IPS-15b (cell line): ENCODE measurements at regions not wholly inside any gene's neighbourhood (a gene's known extent, or its start where the extent isn't known, plus 50 kb on each side); places are given as distances from the start of the nearest gene placed in this dataset.

Source experiments
- H3K27me3 ChIP-seq: one replicate; pipeline ENCODE4 v1.6.1; 2013; ENCODE audit warnings: low read length; ENCODE audit not compliant: control insufficient read depth, insufficient read depth
- H3K36me3 ChIP-seq: one replicate; pipeline ENCODE4 v1.6.1; 2013; ENCODE audit warnings: low read length; ENCODE audit not compliant: control insufficient read depth, insufficient read depth
- H3K4me1 ChIP-seq: one replicate; pipeline ENCODE4 v1.6.1; 2013; ENCODE audit warnings: mild to moderate bottlenecking, low read length; ENCODE audit not compliant: control insufficient read depth, insufficient read depth
- H3K4me3 ChIP-seq: one replicate; pipeline ENCODE4 v1.5.1; 2013; ENCODE audit warnings: low read depth, low read length
- H3K9ac ChIP-seq: one replicate; pipeline ENCODE4 v1.6.1; 2013; ENCODE audit warnings: low read depth, mild to moderate bottlenecking, low read length
- H3K9me3 ChIP-seq: one replicate; pipeline ENCODE4 v1.6.1; 2013; ENCODE audit warnings: mild to moderate bottlenecking, low read length; ENCODE audit not compliant: control insufficient read depth, insufficient read depth

DNA sequence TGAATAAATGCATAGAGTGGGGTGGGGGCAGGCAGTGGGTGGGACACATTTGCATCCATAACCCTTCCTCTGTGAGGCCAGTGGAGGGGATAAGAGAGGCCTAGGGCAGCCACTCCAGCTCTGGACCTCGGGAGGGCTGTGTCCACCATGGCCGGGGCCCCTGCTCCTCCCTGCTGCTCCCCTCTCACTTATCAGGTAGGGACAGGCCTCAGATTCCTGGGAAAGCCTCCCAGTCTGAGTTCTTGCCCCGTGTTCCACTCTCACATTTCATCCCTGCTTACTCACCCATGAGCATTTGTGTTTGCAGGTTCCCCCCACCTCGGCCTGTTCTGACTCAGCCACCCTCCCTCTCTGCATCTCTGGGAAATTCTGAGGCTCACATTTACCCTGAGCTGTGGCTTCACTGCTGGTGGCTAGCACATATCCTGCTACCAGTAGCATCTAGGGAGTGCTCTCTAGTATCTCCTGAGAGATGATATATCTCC, 128.7 kb upstream of the TOP3B start:
- no peak overlapping the region for H3K9ac ChIP-seq
- no peaks in the 10 kb centered on the region for H3K9me3 ChIP-seq
- H3K36me3 ChIP-seq = no peaks in the 10 kb centered on the region
- peaks cover 6% of the 10 kb centered on the region for H3K4me1 ChIP-seq
- no peak overlapping the region for H3K4me3 ChIP-seq
- H3K27me3 ChIP-seq = peaks cover 69% of the 10 kb centered on the region

DNA sequence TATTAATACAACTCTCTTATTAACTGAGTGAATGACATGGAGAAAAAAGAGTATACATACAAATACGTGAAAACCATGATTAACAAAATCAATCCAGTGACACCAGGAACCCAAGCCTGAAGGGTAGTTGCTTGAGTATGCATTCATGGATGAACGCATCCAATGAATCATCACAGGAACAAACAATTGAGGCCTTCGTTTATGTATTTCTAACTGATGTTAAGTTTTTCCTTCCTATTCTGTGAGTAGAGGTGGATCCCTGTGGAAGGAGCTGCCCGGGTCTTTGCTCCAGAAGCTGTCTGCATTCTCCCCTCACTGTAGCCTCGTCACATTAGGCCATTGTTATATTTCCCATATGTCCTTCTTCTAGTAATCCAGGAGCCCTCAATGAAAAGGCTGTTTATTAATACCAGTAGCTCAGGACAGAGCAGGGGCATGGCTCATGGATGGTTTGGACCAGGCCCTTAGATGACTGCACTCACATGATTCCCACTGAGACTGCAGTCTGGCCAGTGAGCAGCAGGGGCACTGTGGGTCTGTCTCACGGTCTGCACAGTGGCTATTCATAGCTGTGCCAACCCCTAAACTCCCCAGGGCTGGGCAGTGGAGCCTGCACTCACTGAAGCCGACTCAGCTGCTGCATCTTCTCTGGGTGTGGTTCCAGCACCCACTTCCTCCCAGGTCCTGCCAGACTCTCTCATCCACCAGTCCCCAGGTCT, 128.1 kb upstream of the TOP3B start:
- no peak overlapping the region for H3K4me3 ChIP-seq
- H3K4me1 ChIP-seq = peaks cover 6% of the 10 kb centered on the region
- no peaks in the 10 kb centered on the region for H3K36me3 ChIP-seq
- no peaks in the 10 kb centered on the region for H3K9me3 ChIP-seq
- H3K27me3 ChIP-seq = peaks cover 69% of the 10 kb centered on the region
- H3K9ac ChIP-seq = no peak overlapping the region

DNA sequence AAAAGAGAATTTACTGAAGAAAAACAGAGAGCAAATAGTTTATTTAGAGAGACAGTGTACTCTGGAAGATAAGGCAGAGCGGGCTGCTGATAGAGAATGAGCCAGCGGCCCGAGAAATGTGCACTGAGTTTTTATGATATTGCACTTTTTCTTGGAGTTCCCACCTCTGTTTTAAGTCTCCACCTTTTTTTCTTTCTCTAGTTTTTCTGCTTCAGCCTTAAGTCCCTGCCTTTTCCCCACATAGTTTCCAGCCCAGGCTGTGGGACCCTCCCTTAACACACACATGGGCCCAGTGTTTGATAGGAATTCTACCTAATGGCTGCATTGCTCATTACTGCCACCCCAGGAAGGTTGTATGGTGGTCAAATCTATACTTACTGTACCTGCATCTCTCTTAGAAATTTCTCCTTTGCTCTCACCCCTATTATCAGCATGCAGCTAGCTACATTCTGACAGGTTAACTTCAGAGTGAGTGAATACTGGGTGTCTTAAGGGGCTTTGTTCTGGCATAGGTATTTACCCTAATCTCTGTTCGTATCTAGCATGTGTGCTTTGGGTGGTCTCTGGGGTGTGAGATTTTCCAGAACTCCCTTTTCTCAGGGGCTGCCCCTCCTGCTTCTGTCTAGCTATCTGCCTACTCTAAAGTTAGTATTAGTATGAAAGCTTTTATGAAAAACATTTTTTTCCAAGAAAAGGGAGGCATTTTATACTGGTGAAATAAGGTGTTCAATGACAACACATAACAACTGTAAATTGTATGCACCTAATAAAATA, 127.3 kb upstream of the TOP3B start:
- Histone ChIP-seq H3K9ac (no peak overlapping the region), H3K27me3 (peaks cover 77% of the 10 kb centered on the region), H3K4me1 (peaks cover 6% of the 10 kb centered on the region), H3K9me3 (no peaks in the 10 kb centered on the region), H3K36me3 (no peaks in the 10 kb centered on the region), H3K4me3 (no peak overlapping the region)

DNA sequence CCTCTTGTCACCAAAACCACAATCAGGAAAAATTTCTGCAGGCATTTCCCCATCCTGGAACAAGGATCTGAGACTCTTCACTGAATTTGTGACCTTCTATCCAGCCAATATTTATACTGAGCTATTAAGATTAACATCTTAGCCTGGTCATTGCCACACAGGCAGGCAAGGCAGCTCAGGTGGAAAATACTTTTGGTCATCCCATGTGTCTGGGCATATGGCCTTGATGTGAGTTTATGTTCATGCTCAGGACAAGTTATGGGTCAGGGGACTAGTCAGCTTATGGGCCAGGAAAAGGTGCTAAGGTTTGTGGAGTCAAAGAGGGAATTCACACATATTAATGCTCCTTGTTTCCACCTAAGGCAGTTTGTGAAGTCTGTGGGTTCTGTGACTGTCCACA, 124.3 kb upstream of the TOP3B start:
- Histone ChIP-seq H3K4me1 (peaks cover 6% of the 10 kb centered on the region), H3K9ac (no peak overlapping the region), H3K27me3 (peaks cover 84% of the 10 kb centered on the region), H3K4me3 (no peak overlapping the region), H3K36me3 (no peaks in the 10 kb centered on the region), H3K9me3 (no peaks in the 10 kb centered on the region)

DNA sequence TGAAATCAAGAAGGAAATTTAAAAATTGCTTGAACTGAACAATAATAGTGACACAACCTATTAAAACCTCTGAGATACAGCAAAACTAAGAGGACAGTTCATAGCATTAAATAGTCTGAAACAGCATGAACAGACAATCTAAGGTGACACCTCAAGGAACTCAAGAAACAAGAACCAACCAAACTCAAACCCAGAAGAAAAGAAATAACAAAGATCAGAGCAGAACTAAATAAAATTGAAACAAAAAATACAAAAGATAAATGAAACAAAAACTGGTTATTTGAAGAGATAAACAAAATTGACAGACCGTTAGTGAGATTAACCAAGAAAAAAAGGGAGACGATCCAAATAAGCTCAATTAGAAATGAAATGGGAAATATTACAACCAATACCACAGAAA, 122.8 kb upstream of the TOP3B start:
- Histone ChIP-seq H3K9me3 (no peaks in the 10 kb centered on the region), H3K9ac (no peak overlapping the region), H3K4me1 (peaks cover 6% of the 10 kb centered on the region), H3K27me3 (peaks cover 84% of the 10 kb centered on the region), H3K36me3 (no peaks in the 10 kb centered on the region), H3K4me3 (no peak overlapping the region)

DNA sequence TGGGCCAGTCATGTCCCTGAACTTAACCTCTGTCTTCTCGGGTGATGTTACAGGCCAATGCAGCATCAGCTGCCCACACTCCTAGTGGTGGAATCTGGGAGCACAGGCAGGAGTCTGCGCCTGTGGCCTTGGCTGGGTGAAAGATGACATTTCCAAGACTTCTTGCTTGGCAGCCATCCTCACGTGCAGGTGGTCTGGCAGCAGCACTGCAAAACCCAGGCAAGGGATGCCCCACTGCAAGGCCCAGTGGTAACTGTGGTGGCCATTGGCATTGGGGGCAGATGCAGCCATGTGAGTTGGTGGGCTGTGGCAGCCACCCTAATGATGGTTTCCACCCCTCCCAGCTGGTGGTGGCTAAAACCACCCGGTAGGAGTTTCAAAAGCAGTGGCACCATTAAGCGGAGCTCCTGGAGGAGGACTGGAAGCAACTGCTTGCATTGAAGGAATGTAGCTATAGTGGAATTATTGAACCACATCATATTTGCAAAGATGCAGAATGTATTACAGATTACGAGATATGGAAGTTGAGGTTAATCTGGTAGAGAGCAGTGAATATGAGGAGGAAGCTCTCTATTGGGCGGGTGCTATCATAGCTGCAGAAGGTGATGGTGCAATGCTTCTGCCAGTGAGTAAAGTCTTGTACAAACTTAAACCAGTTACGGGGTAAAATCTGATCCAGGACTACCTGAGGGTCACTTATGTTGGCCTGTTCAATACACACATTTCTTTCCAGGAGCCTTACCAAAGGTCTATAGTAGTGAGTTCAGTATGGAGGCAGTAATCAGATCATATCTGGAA, 120.7 kb upstream of the TOP3B start:
- H3K9me3 ChIP-seq = no peaks in the 10 kb centered on the region
- H3K4me1 ChIP-seq = peaks cover 6% of the 10 kb centered on the region
- H3K4me3 ChIP-seq = no peak overlapping the region
- no peaks in the 10 kb centered on the region for H3K36me3 ChIP-seq
- H3K27me3 ChIP-seq = peaks cover 91% of the 10 kb centered on the region
- H3K9ac ChIP-seq = no peak overlapping the region

DNA sequence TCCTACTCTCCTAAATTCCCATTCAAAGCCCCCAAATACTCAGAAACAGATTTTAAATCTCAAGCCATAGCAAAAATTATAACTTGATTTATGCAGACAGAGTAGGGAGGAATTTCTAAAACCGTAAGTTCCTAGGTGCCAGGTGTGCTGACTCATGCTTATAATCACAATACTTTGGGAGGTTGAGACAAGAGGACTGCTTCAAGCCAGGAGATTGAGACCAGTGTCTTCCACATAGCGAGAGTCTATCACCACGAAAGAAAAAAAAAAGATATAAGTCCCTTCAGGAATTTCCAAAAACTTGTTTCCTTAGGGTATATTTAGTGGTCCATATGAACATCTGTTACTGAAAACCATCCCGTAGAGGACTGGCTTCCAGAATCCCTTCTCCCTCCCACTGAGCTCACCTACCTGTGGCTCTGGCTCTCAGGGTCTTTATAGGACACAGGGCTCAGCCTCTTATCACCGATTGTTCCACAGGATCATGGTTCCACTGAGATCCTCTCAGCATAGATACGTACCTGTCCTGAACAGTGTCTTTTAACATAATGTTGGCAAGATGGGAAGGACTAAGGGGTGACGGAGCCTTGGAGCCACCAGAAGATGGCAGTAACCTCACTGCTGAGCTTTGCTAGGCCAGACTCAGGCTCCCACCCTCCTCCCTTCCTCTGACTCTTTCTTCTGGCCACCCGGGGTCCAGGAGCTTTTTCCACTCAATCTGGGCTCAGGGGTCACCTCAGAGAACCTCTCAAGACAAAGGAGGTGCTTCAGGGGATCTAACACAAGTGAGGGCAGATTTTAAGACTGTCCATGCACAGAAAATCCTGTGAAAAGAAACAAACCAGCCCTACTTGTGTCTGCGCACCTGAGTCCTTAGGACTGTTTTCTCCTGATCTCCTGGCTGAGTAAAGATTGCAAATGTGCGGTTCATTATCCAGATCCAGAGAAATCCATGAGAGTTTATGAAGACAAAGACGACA, 117.5 kb upstream of the TOP3B start:
- H3K27me3 ChIP-seq = peaks cover 98% of the 10 kb centered on the region
- H3K9me3 ChIP-seq = no peaks in the 10 kb centered on the region
- no peaks in the 10 kb centered on the region for H3K4me1 ChIP-seq
- no peak overlapping the region for H3K4me3 ChIP-seq
- no peaks in the 10 kb centered on the region for H3K36me3 ChIP-seq
- H3K9ac ChIP-seq = no peak overlapping the region

DNA sequence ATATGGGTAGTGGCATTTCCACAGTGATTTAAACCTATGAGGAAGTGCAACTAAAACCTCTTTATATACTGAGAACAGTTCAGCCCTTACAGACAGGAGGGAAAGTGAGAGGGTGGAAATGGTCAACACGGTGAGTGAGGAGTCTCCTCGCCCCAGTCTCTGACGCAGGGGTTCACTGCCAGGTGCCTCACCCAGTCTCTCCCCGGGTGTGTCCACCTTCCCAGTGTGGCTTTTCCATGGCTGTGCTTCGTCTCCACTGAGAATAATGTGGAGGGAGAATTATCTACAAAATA, 116.6 kb upstream of the TOP3B start:
- Histone ChIP-seq H3K4me3 (no peak overlapping the region), H3K4me1 (no peaks in the 10 kb centered on the region), H3K36me3 (no peaks in the 10 kb centered on the region), H3K9me3 (no peaks in the 10 kb centered on the region), H3K27me3 (peaks cover 98% of the 10 kb centered on the region), H3K9ac (no peak overlapping the region)

DNA sequence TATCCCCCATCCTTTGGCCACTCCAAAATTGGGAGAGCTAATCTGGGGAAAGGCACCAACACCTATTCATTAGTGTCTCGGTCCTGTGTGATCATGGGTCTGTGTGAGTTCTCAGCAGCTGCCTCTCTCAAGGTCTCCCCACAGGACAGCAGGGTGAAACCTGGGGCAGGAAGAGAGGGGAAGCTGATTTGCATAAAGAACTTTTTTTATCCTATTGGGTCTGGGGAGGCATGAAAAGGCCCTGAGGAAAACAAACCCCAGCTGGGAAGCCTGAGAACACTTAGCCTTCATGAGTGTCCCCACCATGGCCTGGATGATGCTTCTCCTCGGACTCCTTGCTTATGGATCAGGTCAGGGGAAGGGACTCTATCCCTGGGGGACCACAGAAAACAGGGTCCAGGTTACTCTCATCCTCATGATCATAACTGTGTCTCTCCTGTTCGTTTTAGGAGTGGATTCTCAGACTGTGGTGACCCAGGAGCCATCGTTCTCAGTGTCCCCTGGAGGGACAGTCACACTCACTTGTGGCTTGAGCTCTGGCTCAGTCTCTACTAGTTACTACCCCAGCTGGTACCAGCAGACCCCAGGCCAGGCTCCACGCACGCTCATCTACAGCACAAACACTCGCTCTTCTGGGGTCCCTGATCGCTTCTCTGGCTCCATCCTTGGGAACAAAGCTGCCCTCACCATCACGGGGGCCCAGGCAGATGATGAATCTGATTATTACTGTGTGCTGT, 116.0 kb upstream of the TOP3B start:
- Histone ChIP-seq H3K36me3 (no peaks in the 10 kb centered on the region), H3K4me3 (no peak overlapping the region), H3K9ac (no peak overlapping the region), H3K27me3 (peaks cover 99% of the 10 kb centered on the region), H3K9me3 (no peaks in the 10 kb centered on the region), H3K4me1 (no peaks in the 10 kb centered on the region)

DNA sequence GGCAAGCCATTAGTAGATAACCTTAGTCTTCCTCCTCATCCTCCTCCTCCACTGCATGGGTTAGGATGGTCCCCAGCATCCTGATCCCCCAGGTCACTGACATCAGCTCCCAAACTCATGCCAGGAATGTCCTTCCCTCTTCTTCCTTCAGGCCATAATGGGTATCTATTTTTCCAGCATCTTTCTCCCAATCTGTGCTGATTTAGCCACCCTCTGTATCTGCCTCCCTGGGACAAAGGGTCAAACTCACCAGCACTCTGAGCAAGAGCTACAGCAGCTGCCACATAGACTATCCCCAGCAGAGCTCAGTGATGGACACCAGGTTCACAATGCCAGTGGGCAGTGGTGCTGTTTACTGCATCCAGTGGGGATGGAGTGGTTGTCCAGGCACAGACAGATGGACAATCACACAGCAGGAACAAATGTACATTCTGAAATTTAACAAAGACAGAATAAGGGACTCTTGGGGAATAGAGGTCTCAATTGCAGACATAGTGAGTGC, 115.2 kb upstream of the TOP3B start:
- Histone ChIP-seq H3K36me3 (no peaks in the 10 kb centered on the region), H3K4me1 (no peaks in the 10 kb centered on the region), H3K9me3 (no peaks in the 10 kb centered on the region), H3K27me3 (peaks cover 99% of the 10 kb centered on the region), H3K9ac (no peak overlapping the region), H3K4me3 (no peak overlapping the region)
